ENCODE measurements at regions not wholly inside any gene's neighbourhood (a gene's known extent, or its start where the extent isn't known, plus 50 kb on each side); places are given as distances from the start of the nearest gene placed in this dataset.

GRCh38 chr5:118195211-118195610, 793.1 kb downstream of the DTWD2 start:
- in situ Hi-C loops (cut with MboI; ENCODE audit: low sequenced_read_pairs, unreplicated experiment), result no loop called here
- no peak for TF ChIP-seq CTCF (IDR thresholded peaks at IDR 0.05; ENCODE audit: borderline replicate concordance, control extremely low read depth, extremely low read depth, insufficient read depth, missing control alignments)
- no peak for DNase-seq (ENCODE audit: low spot score)

- TF ChIP-seq CTCF (IDR thresholded peaks at IDR 0.05; ENCODE audit: borderline replicate concordance, control extremely low read depth, extremely low read depth, insufficient read depth, missing control alignments), result no peak
- no peak for DNase-seq (ENCODE audit: low spot score)
- in situ Hi-C loops (cut with MboI; ENCODE audit: low sequenced_read_pairs, unreplicated experiment), result no loop called here
Observed at GRCh38 chr5:118193194-118193905, 795.0 kb downstream of the DTWD2 start.

GRCh38 chr5:118185018-118185417, 803.3 kb downstream of the DTWD2 start:
- no peak for TF ChIP-seq CTCF (IDR thresholded peaks at IDR 0.05; ENCODE audit: borderline replicate concordance, control extremely low read depth, extremely low read depth, insufficient read depth, missing control alignments)
- in situ Hi-C loops (cut with MboI; ENCODE audit: low sequenced_read_pairs, unreplicated experiment), result no loop called here
- DNase-seq (ENCODE audit: low spot score), result no peak

GRCh38 chr5:118176146-118176545, 812.2 kb downstream of the DTWD2 start:
- DNase-seq (ENCODE audit: low spot score), result no peak
- no peak for TF ChIP-seq CTCF (IDR thresholded peaks at IDR 0.05; ENCODE audit: borderline replicate concordance, control extremely low read depth, extremely low read depth, insufficient read depth, missing control alignments)
- in situ Hi-C loops (cut with MboI; ENCODE audit: low sequenced_read_pairs, unreplicated experiment), result no loop called here

DNA sequence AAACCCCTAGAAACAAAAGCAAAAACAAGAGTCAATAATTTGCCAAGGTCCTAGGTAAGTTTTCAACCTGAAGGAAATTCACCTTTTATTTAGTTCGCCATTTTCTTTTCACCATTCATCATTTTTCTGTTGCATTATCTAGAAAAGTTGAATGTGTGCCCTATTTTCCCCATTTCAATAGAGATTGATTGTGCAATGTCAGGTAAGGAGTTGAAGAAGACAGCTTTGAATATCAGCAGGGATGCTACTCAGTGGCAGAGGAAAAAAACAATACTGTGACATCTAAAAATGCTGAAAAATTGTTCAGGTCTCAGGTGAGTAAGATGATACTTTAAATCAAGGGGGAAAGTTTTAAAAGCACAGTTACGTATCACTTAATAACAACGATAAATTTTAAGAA, 813.7 kb downstream of the DTWD2 start:
- no peak for DNase-seq (ENCODE audit: low spot score)
- in situ Hi-C loops (cut with MboI; ENCODE audit: low sequenced_read_pairs, unreplicated experiment), result no loop called here

GRCh38 chr5:118173340-118173739, 815.0 kb downstream of the DTWD2 start:
- in situ Hi-C loops (cut with MboI; ENCODE audit: low sequenced_read_pairs, unreplicated experiment), result no loop called here
- no peak for TF ChIP-seq CTCF (IDR thresholded peaks at IDR 0.05; ENCODE audit: borderline replicate concordance, control extremely low read depth, extremely low read depth, insufficient read depth, missing control alignments)
- DNase-seq (ENCODE audit: low spot score), result no peak

More for the DNA sequence above, 813.7 kb downstream of the DTWD2 start:
- TF ChIP-seq CTCF (IDR thresholded peaks at IDR 0.05; ENCODE audit: borderline replicate concordance, control extremely low read depth, extremely low read depth, insufficient read depth, missing control alignments), result no peak
